Activated B cell treated with CpG ODN at 0.5 μM for 24 hours (primary cell): ENCODE measurements at regions not wholly inside any gene's neighbourhood (a gene's known extent, or its start where the extent isn't known, plus 50 kb on each side); places are given as distances from the start of the nearest gene placed in this dataset.
"Not testable (repeated sequence)": the region's sequence is repeated elsewhere in the genome, so short reads cannot be mapped to it uniquely, and the experiment has no call there.

Experiments
- ATAC-seq: fragments of 200-7000 bp; cut with Tn5 transposase; one replicate; pipeline ENCODE4 v1.10.0; 2021; ENCODE audit warnings: low read depth, mild to moderate bottlenecking, moderate library complexity
- CTCF ChIA-PET: fragments of 350-600 bp; sonication (Branson Sonifier 250); formaldehyde crosslinking; loops from one replicate; lab custom pipeline; 2021; ENCODE audit warnings: antibody characterized with exemption; lab: Charles Lee
- POLR2A ChIA-PET: fragments of 350-600 bp; sonication (Branson Sonifier 250); formaldehyde crosslinking; loops from one replicate; lab custom pipeline; 2021; ENCODE audit warnings: antibody characterized with exemption; lab: Charles Lee
- DNase-seq: peaks from one replicate; pipeline ENCODE4 v3.0.0; 2022
- H3K27ac Mint-ChIP-seq: one replicate; pipeline ENCODE4 v1.8.0; 2020; ENCODE audit warnings: mixed read lengths
- H3K27me3 Mint-ChIP-seq: one replicate; pipeline ENCODE4 v1.8.0; 2021; ENCODE audit warnings: mixed read lengths
- H3K36me3 Mint-ChIP-seq: one replicate; pipeline ENCODE4 v1.8.0; 2021; ENCODE audit warnings: low read depth, mixed read lengths
- H3K4me1 Mint-ChIP-seq: one replicate; pipeline ENCODE4 v1.8.0; 2021; ENCODE audit warnings: mixed read lengths
- H3K4me3 Mint-ChIP-seq: one replicate; pipeline ENCODE4 v1.8.0; 2020; ENCODE audit warnings: mild to moderate bottlenecking, mixed read lengths
- H3K9me3 Mint-ChIP-seq: one replicate; pipeline ENCODE4 v1.8.0; 2020; ENCODE audit warnings: mixed read lengths
- CTCF ChIP-seq: fragments of 200-600 bp; IDR thresholded peaks from one replicate; pipeline ENCODE4 v1.8.0; 2022; ENCODE audit warnings: antibody characterized with exemption, mild to moderate bottlenecking
- intact Hi-C: fragments of 100-400 bp; cut with micrococcal nuclease; formaldehyde crosslinking; loops from one replicate; pipeline ENCODE4 v1.15.1; 2024

DNA sequence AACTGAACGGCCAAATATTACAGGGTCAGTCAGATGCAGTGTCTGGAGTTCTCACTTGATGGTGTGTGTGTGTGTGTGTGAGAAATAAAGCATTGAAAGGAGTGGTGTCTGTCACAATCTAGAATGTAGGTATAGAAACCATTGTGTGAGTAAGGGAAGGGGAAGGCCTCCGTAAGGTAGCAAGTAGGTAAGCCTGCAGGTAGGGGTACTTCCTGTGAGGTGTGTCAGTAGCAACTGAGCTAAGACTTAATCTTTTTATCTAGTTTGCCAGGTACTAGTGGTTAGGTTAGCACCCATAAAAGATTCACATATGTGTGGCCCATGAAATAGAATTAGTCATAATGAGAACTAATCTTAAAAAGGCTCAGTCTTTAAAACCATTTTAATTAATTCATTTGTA lies 1517.8 kb downstream of the SI start:
- Mint-ChIP-seq H3K9me3 (peaks cover 6% of the 10 kb centered on the region), H3K4me1 (no peaks in the 10 kb centered on the region), H3K27ac (no peak overlapping the region), H3K4me3 (no peak overlapping the region), H3K27me3 (no peaks in the 10 kb centered on the region), H3K36me3 (no peaks in the 10 kb centered on the region)
- ATAC-seq = no peak
- intact Hi-C loops = no loop called here
- no peak for DNase-seq
- POLR2A ChIA-PET = no interaction called here
- TF ChIP-seq CTCF = no peak
- CTCF ChIA-PET = no interaction called here

DNA sequence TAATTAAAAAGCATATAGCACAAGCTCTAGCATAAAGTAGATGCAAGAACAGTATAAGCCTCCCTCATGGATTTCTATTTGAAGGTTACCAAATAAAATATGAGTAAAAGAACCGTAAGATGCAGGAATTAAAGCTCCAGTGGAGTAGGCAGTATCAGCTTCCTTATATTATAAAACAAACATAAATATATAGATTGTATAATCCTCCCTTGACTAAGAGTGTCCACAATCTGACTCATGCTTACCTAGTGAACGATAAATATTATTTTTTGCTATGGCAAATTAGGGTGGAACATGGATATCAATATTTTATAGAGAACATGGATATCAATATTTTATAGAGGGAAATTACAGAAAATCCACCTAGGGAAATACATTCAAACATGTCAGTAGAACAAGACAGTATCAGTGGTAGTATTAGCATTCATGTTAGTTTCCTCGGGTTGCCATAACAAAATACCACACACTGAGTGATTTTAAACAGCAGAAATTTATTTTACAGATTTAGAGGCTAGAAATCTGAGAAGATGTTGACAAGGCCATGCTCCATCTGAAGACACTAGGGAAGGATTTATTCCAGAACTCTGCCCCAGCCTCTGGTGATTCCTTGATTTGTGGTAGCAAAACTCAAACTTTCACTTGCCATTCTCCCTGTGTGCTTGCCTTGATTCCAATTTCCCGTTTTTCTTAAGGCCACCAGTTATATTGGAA lies 1521.3 kb downstream of the SI start:
- no peak for TF ChIP-seq CTCF
- intact Hi-C loops = no loop called here
- ATAC-seq = no peak
- no peaks in the 10 kb centered on the region for H3K36me3 Mint-ChIP-seq
- no peak overlapping the region for H3K4me3 Mint-ChIP-seq
- peaks cover 6% of the 10 kb centered on the region for H3K9me3 Mint-ChIP-seq
- no peak overlapping the region for H3K27ac Mint-ChIP-seq
- POLR2A ChIA-PET = no interaction called here
- no peaks in the 10 kb centered on the region for H3K4me1 Mint-ChIP-seq
- CTCF ChIA-PET = no interaction called here
- no peak for DNase-seq
- no peaks in the 10 kb centered on the region for H3K27me3 Mint-ChIP-seq

DNA sequence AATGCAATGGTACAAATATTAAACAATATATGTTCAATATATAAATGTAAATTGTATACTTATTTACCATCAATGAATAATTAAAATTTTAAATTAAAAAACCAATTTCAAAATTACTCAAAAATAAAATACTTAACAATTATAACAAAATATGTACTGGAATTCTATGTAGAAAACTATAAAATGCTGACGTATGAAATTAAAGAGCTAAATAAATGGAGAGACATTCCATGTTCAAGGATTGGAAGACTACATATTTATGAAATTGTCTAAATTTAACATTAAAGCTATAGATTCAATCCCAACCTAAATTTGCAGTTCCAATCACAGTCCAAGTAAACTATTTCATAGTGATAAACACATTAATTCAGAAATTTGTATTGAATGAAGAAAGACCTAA lies 1522.4 kb downstream of the SI start:
- ATAC-seq (no peak), DNase-seq (no peak)
- POLR2A ChIA-PET = no interaction called here
- Mint-ChIP-seq H3K27me3 (no peaks in the 10 kb centered on the region), H3K36me3 (no peaks in the 10 kb centered on the region), H3K4me1 (no peaks in the 10 kb centered on the region), H3K4me3 (no peak overlapping the region), H3K27ac (no peak overlapping the region), H3K9me3 (peaks cover 7% of the 10 kb centered on the region)
- CTCF ChIA-PET = no interaction called here
- intact Hi-C loops = no loop called here
- TF ChIP-seq CTCF = no peak

DNA sequence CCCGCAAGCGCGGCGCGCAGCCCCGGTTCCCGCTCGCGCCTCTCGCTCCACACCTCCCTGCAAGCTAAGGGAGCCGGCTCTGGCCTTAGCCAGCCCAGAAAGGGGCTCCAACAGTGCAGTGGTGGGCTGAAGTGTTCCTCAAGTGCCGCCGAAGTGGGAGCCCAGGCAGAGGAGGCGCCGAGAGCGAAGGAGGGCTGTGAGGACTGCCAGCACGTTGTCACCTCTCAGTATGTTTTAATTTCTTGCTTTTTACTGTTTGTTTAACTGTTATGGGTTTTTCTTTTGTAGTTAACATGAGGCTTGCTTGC lies 1525.7 kb downstream of the SI start:
- H3K36me3 Mint-ChIP-seq = no peaks in the 10 kb centered on the region
- TF ChIP-seq CTCF = no peak

DNA sequence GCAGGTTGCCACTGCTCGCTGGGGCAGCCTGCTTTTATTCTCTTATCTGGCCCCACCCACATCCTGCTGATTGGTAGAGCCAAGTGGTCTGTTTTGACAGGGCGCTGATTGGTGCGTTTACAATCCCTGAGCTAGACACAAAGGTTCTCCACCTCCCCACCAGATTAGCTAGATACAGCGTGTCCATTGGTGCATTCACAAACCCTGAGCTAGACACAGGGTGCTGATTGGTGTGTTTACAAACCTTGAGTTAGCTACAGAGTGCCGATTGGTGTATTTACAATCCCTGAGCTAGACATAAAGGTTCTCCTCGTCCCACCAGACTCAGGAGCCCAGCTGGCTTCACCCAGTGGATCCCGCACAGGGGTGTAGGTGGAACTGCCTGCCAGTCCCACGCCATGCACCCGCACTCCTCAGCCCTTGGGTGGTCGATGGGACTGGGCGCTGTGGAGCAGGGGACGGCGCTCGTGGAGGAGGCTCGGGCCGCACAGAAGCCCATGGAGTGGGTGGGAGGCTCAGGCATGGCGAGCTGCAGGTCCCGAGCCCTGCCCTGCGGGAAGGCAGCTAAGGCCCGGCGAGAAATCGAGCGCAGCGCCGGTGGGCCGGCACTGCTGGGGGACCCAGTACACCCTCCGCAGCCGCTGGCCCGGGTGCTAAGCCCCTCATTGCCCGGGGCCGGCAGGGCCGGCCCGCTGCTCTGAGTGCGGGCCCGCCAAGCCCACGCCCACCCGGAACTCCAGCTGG lies 1526.2 kb downstream of the SI start:
- POLR2A ChIA-PET, DNase-seq, ATAC-seq, H3K36me3 Mint-ChIP-seq, H3K9me3 Mint-ChIP-seq, H3K4me1 Mint-ChIP-seq, intact Hi-C loops, CTCF ChIA-PET, H3K27ac Mint-ChIP-seq, H3K27me3 Mint-ChIP-seq, H3K4me3 Mint-ChIP-seq: not testable (repeated sequence)

More for the DNA sequence above, 1525.7 kb downstream of the SI start:
- Mint-ChIP-seq H3K27ac (no peak overlapping the region), H3K4me3 (no peak overlapping the region), H3K27me3 (no peaks in the 10 kb centered on the region), H3K9me3 (peaks cover 7% of the 10 kb centered on the region), H3K4me1 (no peaks in the 10 kb centered on the region)
- intact Hi-C loops = no loop called here
- ChIA-PET POLR2A (no interaction called here), CTCF (no interaction called here)
- DNase-seq (no peak), ATAC-seq (no peak)
